Stimulated activated naive CD4-positive, alpha-beta T cell (primary cell): ENCODE measurements at regions not wholly inside any gene's neighbourhood (a gene's known extent, or its start where the extent isn't known, plus 50 kb on each side); places are given as distances from the start of the nearest gene placed in this dataset.

Experiments
- DNase-seq, 6 experiments: peaks; one replicate each; lab custom pipeline; 2025; lab: John Stamatoyannopoulos, UW

- no peak for DNase-seq
These were observed 108.7 kb downstream of the EN1 start for GRCh38 chr2:118738524-118739308.

DNA sequence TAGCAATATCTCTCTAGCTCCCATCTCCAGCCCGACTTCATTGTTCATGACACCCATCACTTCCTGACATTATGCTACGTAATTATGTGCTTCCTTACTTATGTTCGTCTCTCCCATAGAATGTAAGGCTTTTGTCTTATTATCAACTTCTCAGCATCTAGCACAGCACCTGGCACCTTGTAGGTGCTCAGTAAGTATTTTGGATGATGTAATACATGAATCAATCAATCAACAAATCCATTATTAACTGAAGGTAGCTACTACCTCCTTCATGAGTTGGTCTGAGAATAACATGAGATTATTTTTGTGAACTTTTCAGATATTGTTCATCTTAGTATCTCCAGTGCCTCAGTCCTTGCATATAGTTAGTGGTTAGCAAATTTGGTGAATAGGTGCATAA is 109.3 kb downstream of the EN1 start:
- no peak for DNase-seq

DNA sequence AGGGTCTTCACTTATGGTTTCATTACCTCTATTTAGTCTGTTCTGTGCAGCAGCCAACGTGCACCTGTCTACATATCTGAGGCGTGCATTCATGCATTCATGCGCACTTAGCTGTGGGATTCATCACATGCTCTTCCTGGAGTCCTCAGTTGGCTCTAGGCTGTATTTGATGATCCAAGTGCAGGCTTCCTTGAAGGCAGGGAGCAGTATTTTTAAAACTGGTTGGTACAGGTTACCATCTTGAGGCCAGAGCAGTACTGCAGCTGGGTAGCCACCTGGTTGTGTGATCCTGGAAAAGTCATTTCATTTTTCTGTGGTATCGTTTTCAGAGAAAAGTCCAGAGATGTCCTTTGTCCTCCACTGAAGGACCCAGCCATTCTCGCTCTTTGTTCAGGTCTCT is 109.8 kb downstream of the EN1 start:
- no peak for DNase-seq

DNA sequence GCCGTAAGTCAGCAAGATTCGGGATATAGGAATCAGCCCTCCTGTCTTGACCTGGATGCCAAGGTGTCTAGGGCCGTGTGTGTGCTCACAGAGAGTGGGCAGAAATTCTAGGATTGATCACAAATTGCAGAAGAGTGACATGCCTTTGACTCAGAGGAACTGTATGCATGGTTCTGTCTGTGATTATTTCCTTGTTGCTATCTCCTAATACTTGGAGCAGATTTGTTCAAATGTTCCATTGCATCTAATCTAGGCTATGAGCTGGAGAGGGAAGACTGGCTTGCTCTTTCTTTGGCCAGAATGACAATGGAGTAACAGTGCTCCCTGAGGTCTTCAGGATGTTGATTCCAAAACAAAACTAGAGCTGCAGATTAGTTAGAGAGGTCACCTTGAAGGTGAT is 115.0 kb downstream of the EN1 start:
- DNase-seq: no peak

DNA sequence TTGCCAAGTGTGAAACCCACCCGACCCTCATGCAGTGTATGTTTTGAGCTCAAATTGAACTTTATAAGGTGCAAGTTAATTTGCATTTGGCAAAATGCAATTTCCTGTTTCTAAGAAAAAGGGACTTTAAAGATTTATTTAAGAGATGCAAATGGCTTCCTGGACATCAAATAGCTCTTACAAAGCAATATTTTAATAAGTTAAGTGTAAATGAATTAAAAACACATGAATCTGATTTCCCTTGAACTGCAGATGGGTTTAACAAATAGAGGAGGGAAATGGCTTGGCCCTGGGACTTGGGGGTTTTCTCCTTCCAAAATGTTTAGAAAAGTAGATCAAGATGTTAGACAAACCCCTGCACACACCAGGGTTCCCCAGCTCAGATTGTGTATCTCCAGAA is 116.0 kb downstream of the EN1 start:
- no peak for DNase-seq

DNA sequence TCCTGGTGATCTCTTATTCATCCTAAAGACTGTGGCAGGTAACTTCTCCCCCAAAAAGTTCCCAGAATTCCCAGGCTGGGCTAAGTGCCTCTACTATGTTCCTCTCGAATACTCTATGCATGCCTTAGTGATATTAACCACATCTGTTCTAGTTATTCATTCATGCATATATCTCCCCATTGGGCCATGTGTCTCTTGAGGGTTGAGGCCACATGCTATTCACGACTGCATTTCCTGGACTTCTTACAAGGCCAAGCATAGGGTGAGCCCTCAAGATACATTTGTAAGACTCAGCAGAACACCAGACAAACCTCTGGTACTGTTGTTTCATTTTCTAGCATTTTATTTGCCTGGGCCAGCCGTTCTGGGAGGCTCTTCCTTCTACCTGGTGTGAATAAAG is 117.0 kb downstream of the EN1 start:
- DNase-seq: no peak

GRCh38 chr2:118729760-118730159 is 117.7 kb downstream of the EN1 start:
- DNase-seq: no peak

DNA sequence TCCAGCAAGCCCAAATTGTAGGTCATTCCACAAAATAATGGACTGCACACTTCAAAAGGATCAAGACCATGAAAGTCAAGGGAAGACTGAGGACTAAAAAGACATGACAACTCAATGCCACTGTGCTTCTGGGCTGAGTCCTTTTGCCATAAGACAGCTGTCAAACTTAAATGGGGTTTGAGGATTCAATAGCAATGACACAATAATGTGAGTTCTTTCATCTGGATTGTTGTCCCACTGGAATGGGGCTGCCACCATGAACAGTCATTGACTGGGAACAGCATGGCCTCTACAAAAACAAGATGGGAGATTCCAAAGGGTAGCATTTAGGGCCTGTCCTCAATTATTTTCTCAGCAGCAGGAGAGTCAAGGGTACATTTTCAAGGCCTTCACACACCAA is 118.5 kb downstream of the EN1 start:
- DNase-seq: no peak

- no peak for DNase-seq
These were observed 120.6 kb downstream of the EN1 start for GRCh38 chr2:118726821-118727220.

DNA sequence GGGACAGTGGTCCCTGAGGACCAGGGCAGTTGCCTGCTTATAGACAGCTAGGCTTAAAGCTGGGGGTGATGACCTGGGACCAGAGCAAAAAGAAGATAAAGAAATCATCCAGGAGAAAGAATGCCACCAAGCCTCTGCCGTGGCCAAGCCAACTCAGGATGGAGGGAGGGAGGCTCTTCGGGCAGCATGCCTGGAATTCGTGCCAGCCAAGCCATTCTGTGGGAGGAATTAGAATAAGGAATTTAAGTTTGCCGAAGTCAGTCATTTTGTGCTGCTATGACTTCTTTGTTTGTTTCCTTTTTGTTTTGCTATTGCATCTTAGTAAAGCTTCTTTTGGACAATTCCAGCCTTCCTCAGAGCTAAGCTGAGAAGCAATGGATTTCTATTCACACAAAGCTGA is 124.1 kb downstream of the EN1 start:
- DNase-seq: no peak

GRCh38 chr2:118722976-118723375 is 124.5 kb downstream of the EN1 start:
- no peak for DNase-seq

DNA sequence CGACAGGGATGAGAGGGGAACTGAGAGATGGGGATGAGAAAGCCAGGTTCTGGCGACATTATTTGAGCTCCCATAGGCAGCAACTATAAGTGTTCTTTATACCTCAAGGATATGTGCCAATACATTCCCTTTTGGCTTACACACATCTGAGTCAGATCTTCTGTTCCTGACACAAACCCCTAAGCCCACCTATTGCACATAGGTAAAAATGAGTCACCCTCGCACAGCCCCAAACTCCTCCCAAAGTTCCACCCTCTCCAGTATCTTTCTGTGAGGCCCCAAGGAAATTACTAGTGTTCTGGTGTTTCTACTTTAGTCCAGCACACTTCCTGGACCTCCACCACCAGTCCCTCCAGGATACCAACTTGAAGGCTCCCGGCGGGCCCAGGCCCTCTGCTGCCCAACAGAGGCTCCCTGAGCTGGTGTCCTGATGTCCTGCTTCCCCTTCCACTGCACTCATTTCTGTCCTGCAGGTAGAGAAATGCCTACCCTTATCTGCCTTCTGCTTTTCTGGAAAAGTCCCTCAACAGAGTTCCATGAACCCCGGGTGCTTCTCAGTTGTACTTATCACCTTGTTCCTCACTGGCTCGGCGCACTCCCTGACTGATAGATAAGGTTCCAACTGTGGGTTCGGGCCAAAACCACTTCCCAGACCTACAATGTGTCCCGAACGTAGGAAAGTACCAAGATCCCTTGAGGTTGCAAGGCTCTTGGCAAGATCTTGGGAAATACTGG is 125.5 kb downstream of the EN1 start:
- DNase-seq: no peak

GRCh38 chr2:118720866-118721265 is 126.6 kb downstream of the EN1 start:
- no peak for DNase-seq

DNA sequence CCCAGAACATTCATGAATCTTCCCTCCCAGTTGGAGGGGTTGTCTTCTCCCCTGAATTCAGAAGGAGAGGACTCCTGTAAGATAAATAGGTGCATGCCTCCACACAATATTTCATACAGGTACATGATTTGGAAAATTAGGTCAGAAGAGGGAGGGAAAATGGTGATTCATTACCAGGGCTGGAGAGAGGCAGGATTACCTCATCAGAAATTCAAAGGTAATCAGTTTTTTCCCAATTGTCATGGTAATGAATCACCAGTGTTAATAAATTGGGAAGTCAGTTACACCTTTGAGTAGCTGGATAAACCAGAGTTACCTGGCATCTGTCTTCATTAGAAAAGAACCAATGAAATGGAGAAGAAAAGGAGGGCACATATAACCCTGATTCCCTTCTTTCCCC is 128.5 kb downstream of the EN1 start:
- DNase-seq: no peak

GRCh38 chr2:118716102-118716501 is 131.3 kb downstream of the EN1 start:
- no peak for DNase-seq

GRCh38 chr2:118714118-118714517 is 133.3 kb downstream of the EN1 start:
- no peak for DNase-seq

GRCh38 chr2:118711603-118712002 is 135.8 kb downstream of the EN1 start:
- DNase-seq: no peak

DNA sequence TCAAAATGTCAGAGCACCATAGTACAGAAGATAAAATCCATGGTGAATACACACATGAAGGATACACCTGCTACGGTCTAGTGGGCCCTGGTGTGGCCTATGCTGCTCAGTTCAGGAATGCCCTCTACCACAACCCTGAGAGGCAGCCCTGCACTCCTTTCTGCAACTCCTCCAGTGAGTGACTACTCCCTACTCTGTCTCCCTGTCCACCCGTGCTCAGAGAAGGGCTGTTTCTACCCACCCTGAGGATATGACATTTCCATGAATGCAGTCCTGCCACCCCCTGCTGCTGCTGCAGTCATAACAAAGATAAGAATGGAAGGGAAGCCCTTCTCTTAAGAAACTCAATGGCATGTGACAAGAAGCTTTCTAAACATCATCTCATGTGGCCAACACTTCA is 137.0 kb downstream of the EN1 start:
- DNase-seq: no peak

DNA sequence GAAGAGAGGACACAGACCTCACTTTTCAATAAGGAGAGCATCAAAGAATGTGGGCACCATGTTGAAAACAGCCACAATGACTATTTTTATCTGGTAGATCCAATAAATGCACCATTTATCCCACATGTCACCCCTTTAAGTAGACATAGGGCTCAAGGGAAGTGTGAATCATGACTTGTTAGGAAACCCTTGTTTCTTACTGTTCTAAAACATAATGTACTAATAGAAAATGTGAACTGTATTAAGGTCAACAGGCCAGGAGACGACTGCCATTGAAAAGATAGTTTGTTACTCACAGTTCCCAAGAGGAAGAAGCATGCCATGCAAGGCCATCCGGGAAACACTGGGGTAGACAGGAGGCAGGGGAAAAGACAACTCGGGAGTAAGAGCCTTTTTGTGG is 137.7 kb downstream of the EN1 start:
- DNase-seq: no peak

DNA sequence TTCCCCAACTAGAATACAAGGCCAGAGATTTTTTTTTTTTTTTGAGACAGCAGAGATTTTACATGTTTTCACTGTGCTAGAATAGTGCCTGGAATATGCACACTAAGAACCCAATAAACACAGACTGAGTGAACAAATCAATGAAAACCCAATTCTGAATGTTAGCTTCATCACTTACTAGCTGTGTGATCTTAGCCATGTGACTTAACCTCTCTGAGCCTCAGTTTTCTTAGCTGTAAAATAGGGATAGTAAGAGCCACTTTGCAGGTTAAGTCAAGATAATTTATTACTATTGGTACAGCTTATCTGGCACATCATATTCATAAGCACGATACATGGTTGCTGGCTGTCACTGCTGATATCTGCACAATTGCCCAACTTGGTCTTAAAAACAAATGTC is 140.6 kb downstream of the EN1 start:
- no peak for DNase-seq

DNA sequence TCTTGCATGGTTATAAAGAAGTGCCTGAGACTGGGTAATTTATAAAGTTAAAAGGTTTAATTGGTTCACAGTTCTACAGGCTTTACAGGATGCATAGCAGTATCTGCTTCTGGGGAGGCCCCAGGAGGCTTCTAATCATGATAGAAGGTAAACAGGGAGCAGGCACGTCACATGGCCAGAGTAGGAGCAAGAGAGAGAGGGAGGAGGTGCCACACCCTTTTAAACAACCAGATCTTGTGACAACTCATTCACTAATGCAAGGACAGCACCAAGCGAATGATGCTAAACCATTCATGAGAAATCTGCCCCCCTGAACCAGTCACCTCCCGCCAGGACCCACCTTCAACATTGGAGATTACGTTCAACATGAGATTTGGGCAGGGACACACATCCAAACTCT is 141.1 kb downstream of the EN1 start:
- DNase-seq: no peak

DNA sequence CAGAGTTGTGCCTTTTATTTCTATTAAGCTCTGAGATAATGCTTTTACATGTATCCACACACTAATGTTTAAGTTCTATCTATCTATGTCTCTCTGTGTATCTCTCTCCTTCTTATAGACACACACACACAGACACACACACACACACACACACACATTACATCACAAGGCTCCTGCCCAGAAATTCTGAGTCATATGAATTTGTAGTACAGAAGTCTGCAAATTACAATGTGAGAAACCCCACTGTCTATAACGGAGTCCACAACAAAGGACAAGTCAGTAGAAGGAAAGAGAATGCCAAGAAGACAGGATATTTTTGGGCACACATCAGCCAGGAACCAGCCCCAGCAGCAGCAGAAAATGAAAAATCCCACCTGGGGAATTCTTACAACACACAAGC is 142.4 kb downstream of the EN1 start:
- no peak for DNase-seq

DNA sequence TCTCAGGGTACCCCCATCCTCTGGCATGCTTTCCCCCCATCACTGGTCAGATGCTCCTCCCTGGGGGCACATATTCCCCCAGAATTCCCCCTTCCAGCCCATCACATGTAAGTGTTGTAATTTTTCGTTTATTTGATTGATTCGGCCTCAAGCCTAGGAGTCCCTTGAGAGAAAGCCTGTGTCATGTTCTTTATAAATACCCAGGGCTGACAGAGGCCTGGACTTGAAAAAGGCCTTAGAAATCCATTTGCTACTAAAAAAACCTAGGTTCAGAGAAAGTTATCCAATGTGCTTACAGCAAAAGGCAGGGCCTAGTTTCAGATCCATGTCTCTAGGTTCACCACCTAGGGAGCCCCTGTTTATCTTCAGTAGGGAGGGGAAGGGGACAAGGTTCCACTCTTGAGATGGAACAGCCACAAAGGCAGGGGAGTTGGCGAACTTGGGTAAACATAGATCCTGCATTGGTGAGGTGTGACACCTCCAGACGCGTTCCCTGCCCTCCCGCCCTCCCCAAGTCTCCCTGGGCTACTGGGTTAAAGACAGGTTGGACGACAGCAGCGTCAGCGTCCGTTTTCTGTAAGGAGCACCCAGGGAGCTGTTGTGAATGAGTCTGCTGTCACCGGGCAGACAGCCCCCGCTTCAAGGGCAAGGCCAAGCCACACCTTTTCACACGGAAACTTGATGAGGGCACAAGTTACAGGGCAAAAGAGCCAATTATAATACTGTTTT is 147.8 kb downstream of the EN1 start:
- no peak for DNase-seq
